PC-3 (cell line): ENCODE measurements at regions not wholly inside any gene's neighbourhood (a gene's known extent, or its start where the extent isn't known, plus 50 kb on each side); places are given as distances from the start of the nearest gene placed in this dataset.

Source experiments
- ATAC-seq: fragments of 200-7000 bp; cut with Tn5 transposase; 2 replicates; pipeline ENCODE4 v1.9.1; 2020; ENCODE audit warnings: mild to moderate bottlenecking, moderate library complexity
- BruUV-seq: library from RNA; stranded (reverse); fragments of 400-500 nt; replicated peaks from 2 replicates; lab custom pipeline; 2021; lab: Mats Ljungman, UMichigan
- CTCF ChIA-PET: fragments of 300-600 bp; sonication (Branson Sonifier 250); formaldehyde crosslinking; loops from one replicate; lab custom pipeline; 2022; ENCODE audit warnings: antibody characterized with exemption; lab: Charles Lee
- POLR2A ChIA-PET: fragments of 300-600 bp; sonication (Branson Sonifier 250); formaldehyde crosslinking; loops from one replicate; lab custom pipeline; 2022; ENCODE audit warnings: antibody characterized with exemption; ENCODE audit not compliant: unreplicated experiment; lab: Charles Lee
- DNase-seq: peaks from one replicate; pipeline ENCODE4 v3.0.0-alpha.2; 2015
- H2AFZ ChIP-seq: fragments of 300-600 bp; sonication (generic); 2 replicates; pipeline ENCODE4 v1.6.0; 2016; ENCODE audit warnings: antibody characterized with exemption, low read length
- H3F3A ChIP-seq: fragments of 300-600 bp; sonication (generic); one replicate; pipeline ENCODE4 v1.6.0; 2017; ENCODE audit warnings: antibody characterized with exemption, low read length, control low read depth, mild to moderate bottlenecking; ENCODE audit not compliant: unreplicated experiment
- H3K27ac ChIP-seq: fragments of 300-600 bp; sonication (generic); 2 replicates; pipeline ENCODE4 v1.5.1; 2016; ENCODE audit warnings: mild to moderate bottlenecking, low read length
- H3K27me3 ChIP-seq: fragments of 300-600 bp; sonication (generic); 2 replicates; pipeline ENCODE4 v1.6.1; 2016; ENCODE audit warnings: low read length, mixed read lengths
- H3K36me3 ChIP-seq: fragments of 300-600 bp; sonication (generic); 2 replicates; pipeline ENCODE4 v1.6.1; 2016; ENCODE audit warnings: low read depth, mixed run types, low read length, mixed read lengths
- H3K4me1 ChIP-seq: fragments of 300-600 bp; sonication (generic); 2 replicates; pipeline ENCODE4 v1.5.1; 2016; ENCODE audit warnings: low read length; ENCODE audit not compliant: insufficient read depth
- H3K4me2 ChIP-seq: fragments of 300-600 bp; sonication (generic); 2 replicates; pipeline ENCODE4 v1.6.0; 2016; ENCODE audit warnings: low read length
- H3K4me3 ChIP-seq: fragments of 300-600 bp; sonication (generic); 2 replicates; pipeline ENCODE4 v1.5.1; 2016; ENCODE audit warnings: mild to moderate bottlenecking, low read length, mixed read lengths
- H3K79me2 ChIP-seq: fragments of 300-600 bp; sonication (generic); 2 replicates; pipeline ENCODE4 v1.6.1; 2017; ENCODE audit warnings: low read length, mixed read lengths
- H3K9ac ChIP-seq: fragments of 300-600 bp; sonication (generic); 2 replicates; pipeline ENCODE4 v1.6.0; 2016; ENCODE audit warnings: mild to moderate bottlenecking, low read length
- H3K9me2 ChIP-seq: fragments of 300-600 bp; sonication (generic); replicated peaks from 2 replicates; pipeline ENCODE4 v1.6.1; 2016; ENCODE audit warnings: mixed run types, low read length, mixed read lengths
- H3K9me3 ChIP-seq: fragments of 300-600 bp; sonication (generic); 2 replicates; pipeline ENCODE4 v1.6.1; 2016; ENCODE audit warnings: low read length, mixed read lengths
- H4K20me1 ChIP-seq: fragments of 300-600 bp; sonication (generic); 2 replicates; pipeline ENCODE4 v1.6.1; 2016; ENCODE audit warnings: low read length, mixed read lengths
- CTCF ChIP-seq: fragments of 300-600 bp; sonication (generic); conservative IDR thresholded peaks from 2 replicates; pipeline ENCODE4 v1.5.1; 2017; ENCODE audit warnings: antibody characterized with exemption, low read depth, mild to moderate bottlenecking, low read length
- EZH2 ChIP-seq: fragments of 300-600 bp; sonication (generic); IDR thresholded peaks from one replicate; pipeline ENCODE4 v1.6.1; 2017; ENCODE audit warnings: antibody characterized with exemption, mild to moderate bottlenecking, low read length; ENCODE audit not compliant: unreplicated experiment
- EZH2phosphoT487 ChIP-seq: fragments of 300-600 bp; sonication (generic); IDR thresholded peaks from 2 replicates; pipeline ENCODE4 v1.6.1; 2018; ENCODE audit warnings: mild to moderate bottlenecking, antibody characterized with exemption, low read length, borderline replicate concordance
- intact Hi-C: fragments of 100-400 bp; cut with micrococcal nuclease; formaldehyde crosslinking; loops from 2 replicates; pipeline ENCODE4 v1.9.0; 2023

- H3K27me3 ChIP-seq: no peaks in the 10 kb centered on the region
- H3K36me3 ChIP-seq: no peaks in the 10 kb centered on the region
- ChIA-PET CTCF (no interaction called here), POLR2A (no interaction called here)
- DNase-seq (peak; percentile 62), ATAC-seq (peak; percentile 98)
- peak overlapping the region; percentile 91 for H2AFZ ChIP-seq
- H3K9me3 ChIP-seq: no peaks in the 10 kb centered on the region
- peak overlapping the region; percentile 55 for H3K4me3 ChIP-seq
- no peak overlapping the region for H3K27ac ChIP-seq
- no peak for TF ChIP-seq CTCF
- TF ChIP-seq EZH2phosphoT487: no peak
- no peak for TF ChIP-seq EZH2
- H4K20me1 ChIP-seq: no peaks in the 10 kb centered on the region
- H3K79me2 ChIP-seq: no peaks in the 10 kb centered on the region
- BruUV-seq: no TSS peak
- intact Hi-C loops: no loop called here
- no peaks in the 10 kb centered on the region; the same call in 1 of the 2 replicates for H3K4me1 ChIP-seq
- H3F3A ChIP-seq: no peaks in the 10 kb centered on the region
- H3K9me2 ChIP-seq: no peaks in the 10 kb centered on the region
- H3K9ac ChIP-seq: no peak overlapping the region
- peak overlapping the region; percentile 82 for H3K4me2 ChIP-seq
Measured at GRCh38 chr1:234676103-234676594, 66.2 kb upstream of the IRF2BP2 start.

GRCh38 chr1:234675572-234675971, 65.6 kb upstream of the IRF2BP2 start:
- TF ChIP-seq EZH2 (no peak), EZH2phosphoT487 (no peak), CTCF (no peak)
- intact Hi-C loops: no loop called here
- POLR2A ChIA-PET: no interaction called here
- CTCF ChIA-PET: no interaction called here
- Histone ChIP-seq H3K27ac (no peak overlapping the region), H3K4me3 (peak overlapping the region; percentile 55; the same call in 1 of the 2 replicates), H3K36me3 (no peaks in the 10 kb centered on the region), H3K4me1 (no peaks in the 10 kb centered on the region; the same call in 1 of the 2 replicates), H3K27me3 (no peaks in the 10 kb centered on the region), H3F3A (no peaks in the 10 kb centered on the region), H3K9me2 (no peaks in the 10 kb centered on the region), H3K4me2 (peak overlapping the region; percentile 82), H3K9me3 (no peaks in the 10 kb centered on the region), H3K79me2 (no peaks in the 10 kb centered on the region), H4K20me1 (no peaks in the 10 kb centered on the region), H2AFZ (peak overlapping the region; percentile 91), H3K9ac (no peak overlapping the region)
- no TSS peak for BruUV-seq
- ATAC-seq (no peak), DNase-seq (no peak)

- H3K4me3 ChIP-seq: no peak overlapping the region
- no peaks in the 10 kb centered on the region; the same call in 1 of the 2 replicates for H3K4me1 ChIP-seq
- BruUV-seq: no TSS peak
- POLR2A ChIA-PET: no interaction called here
- no peaks in the 10 kb centered on the region for H3K79me2 ChIP-seq
- no peaks in the 10 kb centered on the region for H3K9me2 ChIP-seq
- no peaks in the 10 kb centered on the region for H3K36me3 ChIP-seq
- TF ChIP-seq CTCF (no peak), EZH2phosphoT487 (no peak), EZH2 (no peak)
- H2AFZ ChIP-seq: no peak overlapping the region
- CTCF ChIA-PET: no interaction called here
- H4K20me1 ChIP-seq: no peaks in the 10 kb centered on the region
- ATAC-seq: no peak
- no peaks in the 10 kb centered on the region for H3K9me3 ChIP-seq
- no peaks in the 10 kb centered on the region for H3F3A ChIP-seq
- intact Hi-C loops: no loop called here
- no peak overlapping the region for H3K9ac ChIP-seq
- H3K27me3 ChIP-seq: no peaks in the 10 kb centered on the region
- no peak overlapping the region for H3K4me2 ChIP-seq
- DNase-seq: no peak
- H3K27ac ChIP-seq: no peak overlapping the region
Measured at GRCh38 chr1:234675006-234675405, 65.0 kb upstream of the IRF2BP2 start.
